Spleen (tissue), 11 donors: ENCODE measurements at regions not wholly inside any gene's neighbourhood (a gene's known extent, or its start where the extent isn't known, plus 50 kb on each side); places are given as distances from the start of the nearest gene placed in this dataset.
A peak's percentile ranks its signal among the peaks of the same experiment; 100 is the strongest.

Experiments used
- DNase-seq: peaks from one replicate; pipeline ENCODE4 v3.0.0-alpha.2; 2020
- H3K27ac ChIP-seq, 8 donors: fragments of 200-600 bp; sonication (generic) in 7 of 8; 1 replicate in 4 of 8; 2 replicates in 4 of 8; pipeline versions ENCODE4 v1.5.0 to v1.8.0; 2016 to 2021; ENCODE audit warnings: inconsistent platforms in 4 of 8, mild to moderate bottlenecking in 4 of 8, moderate library complexity in 1 of 8
- H3K27me3 ChIP-seq, 7 donors: fragments of 200-600 bp; sonication (generic) in 6 of 7; replicated peaks in 1 of 7; 1 replicate in 4 of 7; 2 replicates in 3 of 7; pipeline versions ENCODE4 v1.5.0 to v1.8.0; 2016 to 2021; ENCODE audit warnings: inconsistent platforms in 3 of 7, mild to moderate bottlenecking in 1 of 7
- H3K36me3 ChIP-seq, 6 donors: fragments of 200-600 bp; sonication (generic) in 5 of 6; 1 replicate in 4 of 6; 2 replicates in 2 of 6; pipeline versions ENCODE4 v1.5.0 to v1.8.0; 2016 to 2021; ENCODE audit warnings: inconsistent platforms in 2 of 6
- H3K4me1 ChIP-seq, 6 donors: fragments of 200-600 bp; sonication (generic) in 5 of 6; 1 replicate in 3 of 6; 2 replicates in 3 of 6; pipeline versions ENCODE4 v1.5.0 to v1.8.0; 2016 to 2021; ENCODE audit warnings: inconsistent platforms in 3 of 6
- H3K4me3 ChIP-seq, 8 donors: fragments of 200-600 bp; sonication (generic) in 7 of 8; 1 replicate in 4 of 8; 2 replicates in 4 of 8; pipeline versions ENCODE4 v1.5.0 to v1.8.0; 2016 to 2021; ENCODE audit warnings: inconsistent platforms in 4 of 8, mild to moderate bottlenecking in 4 of 8, moderate library complexity in 2 of 8
- H3K9me3 ChIP-seq, 8 donors: fragments of 200-600 bp; sonication (generic) in 7 of 8; 1 replicate in 4 of 8; 2 replicates in 4 of 8; pipeline versions ENCODE4 v1.5.0 to v1.8.0; 2016 to 2021; ENCODE audit warnings: inconsistent platforms in 4 of 8
- POLR2A ChIP-seq, 3 donors: fragments of 450-650 bp; IDR thresholded peaks; one replicate each; pipeline ENCODE4 v1.5.1; 2017; ENCODE audit warnings: antibody characterized with exemption in 3 of 3, mild to moderate bottlenecking in 1 of 3
- POLR2AphosphoS5 ChIP-seq, 3 donors: sonication (generic); formaldehyde crosslinking; IDR thresholded peaks; one replicate each; pipeline ENCODE4 v1.5.1; 2017; ENCODE audit warnings: antibody characterized with exemption in 3 of 3
- WGBS, 5 donors: extraction: QIAGEN DNeasy Blood & Tissue Kit in 3 of 5; methylation state at CpG; one replicate each; pipeline versions ENCODE4 v1.1.5 to v1.1.7; 2013 to 2018; 5-methylcytosine and 5-hydroxymethylcytosine counted together
- intact Hi-C: fragments of 100-400 bp; cut with DNase I; formaldehyde crosslinking; loops from one replicate; pipeline ENCODE4 v1.15.0; 2023; ENCODE audit warnings: low total_unique reads
- TF ChIP-seq, protein P1 (sequence below), 11 experiments: fragments of 200-600 bp in 7 of 11; fragments of 450-650 bp in 4 of 11; sonication (generic) in 4 of 11; IDR thresholded peaks in 8 of 11; conservative IDR thresholded peaks in 3 of 11; 1 replicate in 7 of 11; 2 replicates in 4 of 11; pipeline versions ENCODE4 v1.4.0 to v1.8.0; 2016 to 2021; ENCODE audit warnings: antibody characterized with exemption in 11 of 11, inconsistent platforms in 4 of 11, mild to moderate bottlenecking in 1 of 11
- donor health status: healthy with polysubstance abuse.
- donor health status: DM: no; HTN: no; CAD: no; lungs with moderate emphysema.
- donor health status: DM: no; HTN: no; CAD: no.
- donor health status: Bipolar disorder and iron deficiency.
- donor health status: healthy.
- donor health status: DM: no; HTN: no; CAD: no.
- donor health status: DM: yes; HTN: yes; CAD: no.

DNA sequence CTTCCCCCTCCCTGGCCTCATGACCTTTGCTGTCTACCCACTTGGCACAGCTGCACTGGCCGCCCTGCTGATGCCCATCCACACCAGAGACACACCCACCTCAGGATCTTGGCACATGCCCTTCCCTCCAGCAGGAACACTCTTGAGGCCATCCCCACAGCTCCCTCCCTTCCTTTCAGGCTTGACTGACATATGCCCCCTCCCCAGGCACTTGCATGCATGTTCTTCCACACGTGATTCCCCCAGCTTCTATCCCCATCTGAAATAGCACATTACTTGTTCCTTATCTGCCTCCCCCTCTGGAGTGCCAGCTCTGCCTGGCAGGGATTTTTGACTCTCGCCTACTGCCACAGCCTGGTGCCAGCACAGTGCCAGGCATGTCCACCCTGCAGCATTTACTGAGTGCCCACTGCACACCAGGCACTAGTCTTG is 98.5 kb upstream of the SLC25A33 start:
- intact Hi-C loops = no loop called here
- 71 to 82% (median 72%) methylated on average over 3 of the region's 3 CpGs for WGBS, 5 donors

DNA sequence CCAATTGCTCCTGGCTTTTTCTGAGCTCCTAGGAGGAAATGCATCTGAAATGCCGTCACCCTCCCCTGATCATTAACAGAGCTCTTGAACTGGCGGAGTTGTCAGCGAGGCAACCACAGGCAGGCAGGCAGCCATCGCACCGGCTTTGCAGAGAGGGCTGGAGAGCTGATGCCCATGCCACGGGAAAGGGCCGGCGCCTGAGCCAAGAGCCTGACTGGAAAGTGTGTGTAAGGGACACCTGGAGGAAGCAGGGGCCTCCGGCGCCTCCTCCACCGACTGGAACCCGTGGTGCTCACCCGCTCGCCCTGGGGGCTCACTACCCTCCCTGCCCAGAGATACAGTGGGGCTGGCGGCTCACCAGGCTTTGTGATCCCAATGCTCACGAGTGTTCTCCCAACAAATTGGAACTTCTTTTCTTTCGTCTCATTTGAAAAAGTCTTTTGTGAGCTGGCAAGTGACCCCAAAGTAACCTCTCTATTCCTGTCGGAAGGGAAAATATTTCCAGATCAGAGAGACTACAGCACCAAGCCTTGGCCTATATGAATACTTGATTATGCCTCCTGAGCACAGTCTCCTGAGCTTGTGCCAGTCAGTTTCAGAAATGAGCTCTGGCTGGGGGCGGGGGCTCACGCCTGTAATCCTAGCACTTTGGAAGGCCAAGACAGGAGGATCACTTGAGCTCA is 97.7 kb upstream of the SLC25A33 start:
- Histone ChIP-seq H3K27ac (peak overlapping the region in 7 of 8 donors; percentile 7 to 62 (median 51)), H3K27me3 (no peaks in the 10 kb centered on the region), H3K4me1 (peaks cover 0 to 11% (median 0%) of the 10 kb centered on the region in 6 donors), H3K9me3 (no peaks in the 10 kb centered on the region), H3K4me3 (no peak overlapping the region), H3K36me3 (no peaks in the 10 kb centered on the region)
- 60 to 76% (median 67%) methylated on average over 17 to 20 of the region's 20 CpGs for WGBS, 5 donors
- peak; percentile 76 for DNase-seq
- intact Hi-C loops = no loop called here
- TF ChIP-seq, protein P1, sequence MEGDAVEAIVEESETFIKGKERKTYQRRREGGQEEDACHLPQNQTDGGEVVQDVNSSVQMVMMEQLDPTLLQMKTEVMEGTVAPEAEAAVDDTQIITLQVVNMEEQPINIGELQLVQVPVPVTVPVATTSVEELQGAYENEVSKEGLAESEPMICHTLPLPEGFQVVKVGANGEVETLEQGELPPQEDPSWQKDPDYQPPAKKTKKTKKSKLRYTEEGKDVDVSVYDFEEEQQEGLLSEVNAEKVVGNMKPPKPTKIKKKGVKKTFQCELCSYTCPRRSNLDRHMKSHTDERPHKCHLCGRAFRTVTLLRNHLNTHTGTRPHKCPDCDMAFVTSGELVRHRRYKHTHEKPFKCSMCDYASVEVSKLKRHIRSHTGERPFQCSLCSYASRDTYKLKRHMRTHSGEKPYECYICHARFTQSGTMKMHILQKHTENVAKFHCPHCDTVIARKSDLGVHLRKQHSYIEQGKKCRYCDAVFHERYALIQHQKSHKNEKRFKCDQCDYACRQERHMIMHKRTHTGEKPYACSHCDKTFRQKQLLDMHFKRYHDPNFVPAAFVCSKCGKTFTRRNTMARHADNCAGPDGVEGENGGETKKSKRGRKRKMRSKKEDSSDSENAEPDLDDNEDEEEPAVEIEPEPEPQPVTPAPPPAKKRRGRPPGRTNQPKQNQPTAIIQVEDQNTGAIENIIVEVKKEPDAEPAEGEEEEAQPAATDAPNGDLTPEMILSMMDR (IDR thresholded peaks at IDR 0.05 in 8 of 11, conservative IDR thresholded peaks at IDR 0.05 in 3 of 11) = no peak
- TF ChIP-seq POLR2AphosphoS5 (IDR thresholded peaks at IDR 0.05) (peak in 2 of 3 donors; percentile 51 to 55), POLR2A (IDR thresholded peaks at IDR 0.05) (no peak)

More for the DNA sequence above, 98.5 kb upstream of the SLC25A33 start:
- Histone ChIP-seq H3K9me3 (no peaks in the 10 kb centered on the region), H3K4me1 (peaks cover 0 to 16% (median 0%) of the 10 kb centered on the region in 6 donors), H3K27ac (peak overlapping the region in 1 of 8 donors; percentile 55), H3K4me3 (no peak overlapping the region), H3K27me3 (no peaks in the 10 kb centered on the region), H3K36me3 (no peaks in the 10 kb centered on the region)
- DNase-seq = no peak
- TF ChIP-seq, protein P1 (IDR thresholded peaks at IDR 0.05 in 8 of 11, conservative IDR thresholded peaks at IDR 0.05 in 3 of 11) = no peak
- TF ChIP-seq POLR2A (IDR thresholded peaks at IDR 0.05) (no peak), POLR2AphosphoS5 (IDR thresholded peaks at IDR 0.05) (no peak)

DNA sequence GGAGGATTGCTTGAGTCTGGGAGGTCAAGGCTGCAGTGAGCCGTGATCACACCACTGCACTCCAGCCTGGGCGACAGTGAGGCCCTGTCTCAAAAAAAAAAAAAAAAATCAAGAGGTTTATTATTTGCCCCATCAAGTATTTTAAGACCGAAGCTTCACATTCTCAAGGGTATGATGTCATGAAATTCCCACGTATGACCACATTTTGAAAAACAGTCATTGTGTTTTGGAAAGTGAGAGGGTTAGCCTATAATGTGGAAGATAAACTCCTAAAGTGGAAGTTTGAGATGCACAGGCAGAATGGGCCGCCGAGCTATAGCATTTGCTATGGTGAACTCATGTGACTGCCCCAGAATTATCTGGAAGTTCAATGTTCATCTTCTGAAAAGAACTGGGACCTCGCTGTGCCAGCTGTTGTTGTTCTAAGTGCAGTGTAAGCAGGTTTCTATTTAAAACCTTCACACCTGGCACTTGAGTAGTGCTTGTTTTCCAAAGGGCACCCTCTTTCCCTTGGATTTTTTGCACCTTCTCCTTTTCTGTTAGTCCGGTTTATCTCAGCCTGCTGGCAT is 96.9 kb upstream of the SLC25A33 start:
- 75 to 92% (median 84%) methylated on average over 8 of the region's 8 CpGs for WGBS, 5 donors
- no peak for TF ChIP-seq POLR2A (IDR thresholded peaks at IDR 0.05)
- TF ChIP-seq, protein P1 (IDR thresholded peaks at IDR 0.05 in 8 of 11, conservative IDR thresholded peaks at IDR 0.05 in 3 of 11) = no peak
- TF ChIP-seq POLR2AphosphoS5 (IDR thresholded peaks at IDR 0.05) = no peak
- no peak for DNase-seq

DNA sequence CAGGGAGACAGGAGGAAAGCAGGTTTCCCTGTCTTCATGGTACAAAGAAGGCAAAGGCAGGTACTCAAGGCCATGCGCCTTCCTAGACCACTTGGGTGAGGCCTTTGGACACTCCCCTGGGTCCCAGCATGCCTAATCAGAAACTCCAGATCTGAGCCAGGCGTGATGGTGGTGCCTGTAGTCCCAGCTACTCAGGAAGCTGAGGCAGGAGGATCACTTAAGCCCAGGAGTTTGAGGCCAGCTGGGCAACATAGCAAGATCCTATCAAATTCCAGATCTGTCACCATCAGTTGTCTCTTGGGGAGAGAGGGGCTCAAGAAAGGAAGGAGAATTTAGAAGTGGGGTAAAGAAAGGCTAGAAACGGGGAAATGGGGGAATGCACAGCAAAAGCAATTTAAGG is 96.3 kb upstream of the SLC25A33 start:
- no peak for DNase-seq
- no peak overlapping the region for H3K27ac ChIP-seq

More for the DNA sequence above, 96.9 kb upstream of the SLC25A33 start:
- no peaks in the 10 kb centered on the region for H3K36me3 ChIP-seq
- no peak overlapping the region for H3K4me3 ChIP-seq
- H3K4me1 ChIP-seq = peaks cover 0 to 11% (median 0%) of the 10 kb centered on the region in 6 donors
- H3K27me3 ChIP-seq = no peaks in the 10 kb centered on the region
- H3K9me3 ChIP-seq = no peaks in the 10 kb centered on the region
- intact Hi-C loops = no loop called here
- peak overlapping the region in 4 of 8 donors; percentile 51 to 62 (median 54) for H3K27ac ChIP-seq

More for the DNA sequence above, 96.3 kb upstream of the SLC25A33 start:
- intact Hi-C loops = no loop called here
- TF ChIP-seq, protein P1 (IDR thresholded peaks at IDR 0.05 in 8 of 11, conservative IDR thresholded peaks at IDR 0.05 in 3 of 11) = no peak
- TF ChIP-seq POLR2A (IDR thresholded peaks at IDR 0.05) = no peak
- TF ChIP-seq POLR2AphosphoS5 (IDR thresholded peaks at IDR 0.05) = no peak
- Histone ChIP-seq H3K9me3 (no peaks in the 10 kb centered on the region), H3K4me1 (peaks cover 0 to 11% (median under 1%) of the 10 kb centered on the region in 6 donors), H3K27me3 (no peaks in the 10 kb centered on the region), H3K36me3 (no peaks in the 10 kb centered on the region), H3K4me3 (no peak overlapping the region)
- WGBS, 5 donors = 82 to 91% (median 85%) methylated on average over 3 of the region's 3 CpGs
